Cerebellar cortex (tissue), 1 donor: ENCODE measurements at regions not wholly inside any gene's neighbourhood (a gene's known extent, or its start where the extent isn't known, plus 50 kb on each side); places are given as distances from the start of the nearest gene placed in this dataset.
"Not testable (repeated sequence)": the region's sequence is repeated elsewhere in the genome, so short reads cannot be mapped to it uniquely, and the experiment has no call there.

ENCODE experiments used
- DNase-seq: peaks from one replicate; pipeline ENCODE4 v3.0.0-alpha.2; 2015; ENCODE audit warnings: low spot score

DNA sequence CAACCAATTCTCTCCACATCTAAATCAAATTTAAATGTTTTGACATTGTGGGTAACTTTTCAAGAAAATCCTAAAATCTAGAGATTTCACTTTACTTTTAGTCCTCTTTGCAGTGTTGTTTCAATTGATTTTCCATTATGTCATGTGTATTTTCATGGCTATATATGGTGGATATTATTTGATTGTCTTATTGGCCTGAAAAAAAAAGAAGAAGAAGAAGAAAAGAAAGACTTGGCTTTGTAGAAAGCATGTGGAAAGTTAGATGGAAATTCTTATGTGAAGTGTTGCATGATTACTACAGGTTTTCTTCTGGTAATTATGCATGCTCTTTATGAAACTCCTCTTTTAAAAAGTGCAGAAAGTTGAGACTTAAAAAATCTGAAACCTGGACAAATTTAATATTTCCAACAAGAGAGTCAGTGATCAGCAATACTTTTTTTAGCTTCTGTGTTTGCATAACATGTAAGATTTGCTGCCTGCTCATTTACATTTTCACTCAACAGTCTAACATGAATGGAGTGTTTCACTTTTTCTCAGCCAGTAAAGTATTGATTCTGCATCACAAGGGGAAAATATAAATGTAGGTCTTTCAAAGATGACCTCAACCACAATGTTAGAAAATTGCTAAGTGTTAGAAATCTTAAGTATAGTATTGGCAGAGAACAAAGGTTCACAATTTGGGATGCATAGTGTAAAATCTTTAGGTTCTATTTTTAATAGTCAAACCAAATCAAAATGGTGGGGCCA is 438.7 kb downstream of the BCKDHB start:
- no peak for DNase-seq

DNA sequence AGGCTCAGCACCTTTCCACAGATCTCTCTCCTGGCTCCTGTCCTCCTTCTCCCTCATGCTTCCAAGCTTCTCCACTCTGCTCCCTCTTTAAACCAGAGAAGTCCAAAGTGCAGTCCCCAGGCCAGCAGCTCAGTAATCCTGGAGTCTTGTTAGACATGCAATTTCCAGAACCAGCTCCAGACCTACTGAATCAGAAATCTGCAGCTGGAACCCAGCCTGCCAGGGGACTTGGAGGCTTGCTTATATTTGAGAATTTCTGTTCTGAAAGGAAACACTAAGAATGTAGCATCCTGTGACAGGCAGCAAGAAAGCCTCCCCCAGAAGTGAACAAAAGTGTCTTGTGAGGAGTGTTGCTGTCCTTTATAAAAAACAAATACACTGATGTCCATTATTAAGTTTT is 438.1 kb downstream of the BCKDHB start:
- DNase-seq, result no peak

DNA sequence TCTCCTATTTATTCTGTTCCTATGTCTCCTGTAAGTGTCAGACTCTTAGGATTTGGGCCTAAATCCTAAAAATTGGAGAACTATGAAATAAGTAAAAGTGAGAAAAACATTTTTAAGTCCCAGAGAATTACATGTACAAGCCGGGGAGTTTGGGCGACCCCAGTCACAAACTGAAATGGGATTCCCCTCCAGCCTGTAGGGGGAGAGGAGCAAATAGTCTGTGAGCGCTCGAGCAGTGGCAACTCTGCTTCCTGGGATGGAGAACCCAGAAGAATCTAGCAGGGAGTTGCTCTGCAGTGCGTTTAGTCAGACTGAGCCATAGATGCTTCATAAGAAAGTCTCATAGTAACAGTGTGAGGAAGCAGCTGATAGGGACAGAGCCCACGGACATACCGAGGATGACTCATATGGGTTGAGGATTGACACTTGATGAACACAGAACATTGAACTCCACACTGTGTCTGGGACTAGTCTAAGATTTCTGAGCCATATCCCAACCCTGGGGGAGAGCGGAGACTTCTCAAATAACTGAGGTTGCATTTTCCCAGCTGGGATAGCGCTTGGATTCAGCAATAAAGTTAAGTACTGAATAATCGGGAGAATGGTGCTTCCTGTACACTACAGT is 437.2 kb downstream of the BCKDHB start:
- no peak for DNase-seq

DNA sequence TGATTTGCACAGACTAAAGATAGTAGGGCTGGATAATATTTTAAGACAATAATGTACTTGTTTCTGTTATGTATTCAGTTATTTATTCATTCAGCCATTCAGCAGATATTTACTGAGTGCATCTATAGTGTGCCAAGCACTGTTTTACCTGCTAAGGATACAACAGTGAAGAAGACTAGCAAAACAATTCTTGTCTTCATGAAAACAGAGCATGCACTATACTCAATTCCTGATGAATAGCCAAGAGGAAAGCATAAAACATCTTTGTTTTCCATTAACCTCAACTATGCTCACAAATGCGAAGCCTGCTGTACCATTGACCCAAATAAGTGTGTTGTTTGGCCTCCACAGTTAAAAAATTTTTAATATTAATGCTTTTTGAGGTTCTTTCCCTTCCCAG is 436.7 kb downstream of the BCKDHB start:
- no peak for DNase-seq

DNA sequence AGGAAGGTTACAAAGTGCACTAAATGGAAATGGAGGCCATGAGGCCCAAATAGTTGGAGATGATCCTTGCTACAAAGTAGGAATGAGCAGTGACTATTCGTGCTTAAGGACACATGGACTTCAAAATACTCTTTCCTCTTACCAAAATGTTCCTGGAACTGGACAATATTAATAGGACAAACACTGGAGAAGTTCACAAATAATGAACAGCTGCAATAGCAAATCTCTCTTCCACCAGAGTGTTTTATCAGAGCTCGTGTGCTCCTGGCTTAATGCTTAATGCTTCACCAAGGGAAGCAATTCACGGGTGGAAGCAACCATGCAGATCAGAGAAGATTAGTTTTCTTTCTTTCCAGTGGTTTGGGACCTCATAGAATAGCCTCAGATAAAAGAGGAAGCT is 435.4 kb downstream of the BCKDHB start:
- no peak for DNase-seq

DNA sequence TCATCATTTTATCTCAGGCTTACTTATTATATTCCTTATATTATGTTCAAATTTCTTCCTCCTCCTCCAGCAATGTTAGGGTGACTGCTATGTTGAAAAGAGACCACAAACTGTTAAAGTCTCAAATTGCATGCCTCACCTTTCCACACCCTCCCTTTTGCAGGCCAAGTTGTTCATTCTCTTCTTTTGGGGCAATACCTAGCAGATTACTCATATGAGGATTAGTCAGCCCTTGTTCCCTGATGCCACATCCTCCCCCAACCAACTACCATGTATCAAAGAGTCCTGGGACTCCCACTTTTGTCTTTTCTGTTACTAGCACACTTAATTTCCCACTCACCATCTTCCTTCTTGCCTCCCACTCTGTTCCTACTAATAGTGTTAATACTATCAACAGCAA is 434.7 kb downstream of the BCKDHB start:
- no peak for DNase-seq

DNA sequence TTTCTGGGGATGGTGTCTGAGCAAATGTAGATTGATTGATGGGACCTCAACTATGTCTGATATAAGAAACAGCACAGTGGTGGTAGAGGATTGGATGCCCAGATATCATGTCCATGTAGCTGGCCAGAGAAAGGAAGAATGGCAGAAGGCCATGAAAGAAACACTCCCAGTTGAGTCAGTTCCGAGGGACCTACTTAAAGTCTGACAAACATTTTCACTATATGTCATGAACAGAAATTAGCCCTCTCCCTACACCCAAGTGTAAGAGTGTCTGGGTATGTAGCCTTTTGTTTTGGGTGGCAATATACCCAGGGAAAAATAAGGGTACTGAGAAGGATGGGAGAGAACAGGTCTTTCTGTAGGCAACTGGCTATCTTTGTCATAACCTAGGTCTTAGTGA is 434.2 kb downstream of the BCKDHB start:
- DNase-seq, result no peak

DNA sequence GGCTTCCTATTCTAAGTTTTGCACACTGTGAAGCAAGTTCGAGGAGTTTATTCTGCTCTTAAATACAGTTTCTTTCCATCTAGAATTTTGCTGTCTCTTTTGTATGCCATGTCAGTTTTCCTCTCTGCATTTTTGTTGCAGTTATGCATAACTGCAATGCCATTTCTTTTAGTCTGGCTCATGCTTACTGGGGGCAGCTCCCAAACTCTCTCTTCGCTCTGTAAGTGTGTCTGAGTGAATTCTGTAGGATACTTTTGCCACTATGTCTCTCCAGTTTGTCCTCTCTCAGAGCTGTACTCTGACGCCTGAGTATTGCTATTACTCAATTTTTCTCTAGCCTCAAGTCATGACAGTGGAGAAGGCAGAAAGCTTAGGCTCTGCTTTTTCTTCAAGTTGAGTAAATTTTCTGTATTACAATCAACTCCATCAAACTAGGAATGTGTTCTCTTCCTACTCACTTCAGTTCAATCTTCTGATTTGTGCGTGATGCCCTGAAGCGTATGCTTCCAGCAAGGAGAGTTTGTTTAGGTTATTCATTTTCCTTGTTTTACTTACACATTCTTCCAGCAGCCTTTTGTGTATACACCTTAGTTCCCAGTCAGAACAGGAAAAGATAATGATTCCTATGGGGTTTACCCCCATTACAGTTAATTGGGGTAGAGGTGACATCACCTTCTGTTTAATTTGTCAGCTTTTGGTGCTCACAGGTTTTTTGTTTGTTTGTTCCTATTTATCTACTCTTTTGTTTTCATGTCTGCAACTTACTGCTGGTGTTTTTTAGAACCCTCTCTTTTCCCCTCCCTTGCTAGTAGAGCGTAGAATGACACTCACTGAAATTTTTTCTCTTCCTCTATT is 430.9 kb downstream of the BCKDHB start:
- no peak for DNase-seq

DNA sequence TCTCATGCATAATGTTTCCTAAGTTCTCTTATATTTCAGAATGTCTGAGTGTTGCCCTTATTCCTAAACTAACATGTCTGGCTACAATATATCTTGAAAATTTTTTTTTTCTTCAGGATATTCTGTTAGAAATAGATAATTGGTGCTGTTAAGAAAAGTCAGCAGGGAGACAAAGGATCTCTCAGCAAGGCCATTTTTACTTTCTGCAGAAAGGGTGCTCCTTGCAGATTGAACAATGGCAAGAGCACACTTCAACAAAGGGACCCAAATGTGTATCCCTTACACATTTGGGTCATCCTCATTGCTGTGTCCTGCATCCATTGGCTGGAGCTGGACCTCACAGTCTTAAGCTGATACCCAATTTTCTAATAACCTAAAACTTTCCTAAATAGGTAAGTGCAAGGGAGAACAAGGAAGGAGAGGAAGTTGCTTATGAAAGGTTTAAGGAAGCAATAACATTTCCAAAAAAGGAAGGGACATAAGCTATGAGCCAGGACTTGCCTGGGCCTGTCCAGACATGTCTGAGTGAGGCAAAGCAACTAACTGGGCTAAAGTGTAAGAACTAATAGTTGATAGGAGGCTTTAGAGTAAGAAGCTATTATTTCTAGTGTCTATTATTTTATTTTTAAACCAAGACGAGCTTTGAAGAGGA is 429.6 kb downstream of the BCKDHB start:
- no peak for DNase-seq

DNA sequence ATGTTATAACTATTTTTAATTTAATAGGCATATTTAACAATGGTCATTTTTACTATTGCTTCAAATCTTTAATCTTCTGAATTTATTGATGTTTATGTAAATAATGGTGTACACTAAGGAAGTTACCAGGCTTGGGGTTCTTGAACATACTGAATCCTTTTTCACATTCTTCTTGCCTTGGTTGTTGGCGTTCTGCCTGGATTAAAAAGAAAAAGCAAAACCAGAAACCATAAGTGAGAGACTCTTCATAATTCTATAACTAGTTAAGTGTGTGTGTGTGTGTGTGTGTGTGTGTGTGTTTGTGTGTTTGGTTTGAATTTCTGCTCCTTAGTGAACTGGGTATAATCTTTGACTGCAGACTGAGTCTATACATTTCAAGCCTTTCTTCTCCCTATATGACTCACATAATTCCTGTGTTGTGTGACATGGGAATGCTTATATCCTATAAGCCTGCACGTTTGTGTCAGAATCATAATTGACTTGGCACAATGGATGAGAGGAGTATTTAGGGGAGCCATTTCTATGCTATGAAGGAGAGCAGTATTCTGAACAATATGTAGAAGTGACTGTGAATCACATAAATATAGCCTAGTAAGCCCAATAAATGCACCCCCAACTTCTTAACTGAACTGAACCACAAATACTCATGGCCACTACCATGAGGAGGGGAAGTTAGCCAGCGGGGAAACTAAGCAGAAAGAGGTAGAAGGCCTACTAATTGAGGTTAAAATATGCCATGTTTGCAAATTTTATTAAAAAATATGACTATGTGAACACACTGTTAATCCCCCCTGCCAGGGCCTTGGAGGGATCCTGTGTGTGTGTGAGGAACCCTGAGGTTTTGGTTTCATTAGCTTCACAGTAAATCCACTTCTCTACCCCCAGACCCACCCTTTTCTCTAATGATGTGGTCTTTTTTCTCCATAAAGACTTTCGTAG is 425.5 kb downstream of the BCKDHB start:
- no peak for DNase-seq

DNA sequence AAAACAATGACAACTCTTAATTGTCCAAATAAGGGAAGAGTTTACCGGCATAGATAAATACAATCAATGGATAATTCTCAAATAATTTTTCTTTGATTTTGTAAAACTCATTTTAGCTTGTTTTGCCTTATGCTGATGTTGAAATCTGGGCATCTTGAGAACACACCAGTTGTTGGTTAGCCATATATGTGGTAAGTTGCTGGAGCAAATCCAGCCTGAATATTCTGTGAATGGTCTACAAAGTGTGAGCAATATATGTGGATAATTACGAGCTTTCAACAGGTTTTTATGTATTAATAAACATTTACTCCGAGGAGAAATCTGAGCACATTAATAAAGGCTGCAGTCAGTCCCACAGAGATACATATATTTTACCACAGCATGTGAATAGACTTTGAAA is 423.6 kb downstream of the BCKDHB start:
- no peak for DNase-seq

DNA sequence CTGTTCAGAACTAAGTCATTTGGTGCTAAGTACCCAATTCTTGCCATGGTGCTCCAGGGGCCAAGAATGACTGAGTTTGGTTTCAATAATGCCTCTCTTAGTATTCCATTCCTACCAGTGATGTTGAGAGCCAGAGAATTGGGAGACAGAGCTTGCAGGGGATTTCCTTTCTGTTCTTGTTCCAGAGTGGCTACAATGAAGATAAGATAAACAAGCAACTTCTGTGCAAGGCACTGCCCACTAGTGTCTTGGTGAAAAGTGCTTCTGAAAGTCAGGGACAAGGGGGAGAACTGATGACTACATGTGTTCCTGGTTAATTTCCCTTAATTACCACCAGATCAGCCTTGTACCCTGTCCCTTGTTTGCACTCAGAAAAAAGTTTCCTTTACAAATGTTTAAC is 421.6 kb downstream of the BCKDHB start:
- DNase-seq, result no peak

DNA sequence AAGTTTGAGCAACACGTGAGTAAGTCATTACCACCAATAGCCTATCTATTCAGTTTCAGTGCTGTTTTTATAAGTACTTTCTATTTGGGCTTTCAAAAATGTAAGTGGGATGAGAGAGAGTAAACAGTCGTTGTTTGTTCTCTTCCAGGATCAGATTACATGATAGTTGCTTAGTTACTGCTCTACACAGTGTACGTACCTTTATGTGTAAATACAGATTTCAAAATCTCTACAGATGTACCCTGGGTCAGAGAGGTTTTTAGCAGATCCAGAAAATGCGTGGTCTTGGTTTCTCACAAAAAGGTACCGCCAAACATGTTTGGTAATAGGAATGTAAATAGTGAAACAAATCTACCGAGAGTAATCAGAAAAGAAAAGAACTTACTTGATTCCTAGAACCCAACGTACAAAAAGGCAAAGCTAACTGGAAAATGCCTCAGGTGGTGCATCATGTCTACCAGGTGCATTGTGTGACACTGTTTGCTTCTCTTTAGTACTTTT is 421.1 kb downstream of the BCKDHB start:
- DNase-seq, result no peak

DNA sequence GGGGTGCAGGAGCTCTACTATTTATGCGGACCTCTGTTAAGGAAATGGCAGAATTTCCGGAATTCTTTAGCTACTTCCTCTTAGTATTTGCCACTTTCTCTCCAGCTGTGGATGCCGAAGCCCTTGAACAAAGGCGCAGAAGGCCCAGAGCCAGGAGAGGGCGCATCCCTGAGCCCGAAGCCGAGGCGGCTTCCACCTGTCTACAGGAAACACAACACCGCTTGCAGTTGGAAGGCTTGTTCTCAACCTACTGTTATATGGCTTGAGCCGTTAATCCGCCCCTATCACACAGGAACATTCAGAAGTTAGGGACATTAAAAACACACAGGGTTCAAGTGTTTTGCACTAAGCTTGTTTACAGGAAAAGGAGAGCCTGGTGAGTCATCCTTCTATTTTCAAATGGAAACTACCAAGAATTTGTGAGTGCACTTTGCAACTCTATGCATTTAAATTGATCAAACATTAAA is 417.1 kb downstream of the BCKDHB start:
- DNase-seq, result no peak

DNA sequence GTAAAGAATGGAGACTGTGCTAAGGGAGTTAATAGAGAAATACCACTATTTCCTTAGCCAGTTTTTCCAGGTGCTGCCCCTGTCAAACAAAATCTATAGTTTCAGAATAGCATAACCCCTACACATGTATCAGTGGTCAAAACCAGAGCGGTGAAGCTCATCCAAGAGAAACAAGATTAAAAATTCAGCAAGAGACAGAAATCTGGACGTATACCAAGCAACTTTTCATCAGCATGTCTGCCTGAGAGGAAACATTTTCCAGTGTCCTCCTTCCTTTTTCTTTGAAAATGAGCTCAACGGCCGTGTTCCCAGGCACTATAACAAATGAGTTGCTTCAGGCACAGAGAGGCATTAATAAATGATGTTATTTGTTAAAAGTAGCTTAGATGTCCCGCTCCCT is 416.5 kb downstream of the BCKDHB start:
- no peak for DNase-seq

DNA sequence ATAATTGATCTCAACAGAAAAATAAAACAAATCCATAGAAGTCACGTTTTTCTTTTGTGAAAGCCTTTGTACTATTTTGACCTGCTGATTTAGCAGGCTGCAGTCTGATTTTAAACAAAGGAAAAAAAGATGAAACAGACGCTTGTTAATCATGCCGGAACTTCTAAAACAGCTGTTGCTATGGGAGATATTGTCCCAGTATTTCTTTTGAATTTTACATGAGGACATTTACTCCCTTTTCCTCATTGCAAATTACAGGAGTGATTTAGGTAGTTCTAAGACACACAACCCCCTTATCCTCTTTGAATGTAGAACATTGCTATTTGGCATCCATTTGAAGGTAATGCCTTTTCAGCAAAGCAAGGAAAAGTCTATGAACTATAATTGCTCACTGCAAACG is 416.1 kb downstream of the BCKDHB start:
- no peak for DNase-seq

DNA sequence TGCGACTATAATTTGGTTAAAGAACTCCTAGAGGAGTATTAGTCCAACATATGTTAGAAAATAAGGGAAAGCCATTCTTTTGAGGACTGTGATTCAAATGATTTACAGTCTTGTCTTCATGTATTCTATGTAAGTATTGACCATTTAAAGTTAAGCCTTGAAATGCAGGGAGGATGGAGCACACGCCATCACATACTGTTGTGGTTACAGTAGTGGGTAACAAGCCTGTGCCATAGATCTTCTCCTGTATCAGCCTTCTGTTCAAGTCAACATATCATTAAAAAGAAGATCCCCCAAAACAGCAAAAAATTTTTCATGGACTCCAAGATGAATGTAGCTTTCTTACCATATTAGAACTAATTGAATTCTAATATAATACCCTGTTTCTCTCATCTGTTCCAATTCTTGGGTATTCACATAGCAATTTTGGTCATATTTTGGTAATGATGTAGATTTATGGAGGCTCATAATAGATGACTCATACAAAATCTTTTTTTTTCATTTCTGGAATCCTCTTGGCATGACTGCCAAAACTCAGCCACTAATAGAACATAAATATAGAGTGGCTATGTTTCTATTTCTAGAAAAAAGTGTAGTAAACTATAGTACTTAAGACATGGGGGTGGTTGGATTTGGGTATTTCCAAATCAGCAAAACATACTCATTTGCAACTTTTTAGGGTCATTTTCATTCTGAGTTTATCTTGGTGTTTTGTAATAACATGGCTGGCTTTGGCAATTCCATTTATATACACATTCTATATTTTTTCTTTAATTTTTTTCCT is 413.5 kb downstream of the BCKDHB start:
- DNase-seq, result no peak

DNA sequence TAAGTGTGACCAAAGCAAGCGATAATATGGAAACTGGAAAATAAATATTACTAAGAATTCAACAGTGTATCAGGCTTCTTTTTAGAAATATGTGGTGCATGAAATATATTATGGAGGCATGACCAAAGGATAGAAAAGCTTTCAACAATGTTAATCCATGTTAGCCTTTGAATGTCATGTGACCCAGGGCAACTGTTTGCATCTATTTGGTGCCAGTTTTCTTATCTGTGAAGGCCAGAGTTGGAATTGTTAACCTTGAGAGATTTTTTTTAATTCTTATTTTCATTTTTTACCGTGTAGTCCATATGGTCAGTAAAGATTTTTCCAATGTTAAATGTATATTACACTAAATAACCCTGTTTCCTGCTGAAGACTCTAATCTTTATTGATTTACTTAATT is 411.1 kb downstream of the BCKDHB start:
- no peak for DNase-seq

DNA sequence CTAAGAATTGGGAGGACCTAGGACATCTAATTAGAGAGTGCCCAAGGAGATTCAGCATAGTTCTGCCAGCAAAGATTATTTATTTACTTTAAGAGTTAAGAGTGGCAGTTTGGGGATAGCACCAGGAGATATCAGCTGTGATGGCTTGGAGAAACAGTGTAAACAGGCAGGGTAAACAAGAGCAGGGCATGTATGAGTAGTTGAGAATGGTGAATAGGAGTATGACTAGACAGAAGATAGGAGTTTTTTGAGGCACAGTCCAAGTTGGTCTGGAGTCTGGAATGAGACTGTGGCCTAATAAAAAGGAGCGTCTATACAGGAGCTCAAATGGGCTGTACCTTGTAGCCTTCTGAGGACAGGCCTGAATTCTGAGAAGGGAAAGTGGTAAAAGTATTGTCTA is 404.1 kb downstream of the BCKDHB start:
- not testable (repeated sequence) for DNase-seq

DNA sequence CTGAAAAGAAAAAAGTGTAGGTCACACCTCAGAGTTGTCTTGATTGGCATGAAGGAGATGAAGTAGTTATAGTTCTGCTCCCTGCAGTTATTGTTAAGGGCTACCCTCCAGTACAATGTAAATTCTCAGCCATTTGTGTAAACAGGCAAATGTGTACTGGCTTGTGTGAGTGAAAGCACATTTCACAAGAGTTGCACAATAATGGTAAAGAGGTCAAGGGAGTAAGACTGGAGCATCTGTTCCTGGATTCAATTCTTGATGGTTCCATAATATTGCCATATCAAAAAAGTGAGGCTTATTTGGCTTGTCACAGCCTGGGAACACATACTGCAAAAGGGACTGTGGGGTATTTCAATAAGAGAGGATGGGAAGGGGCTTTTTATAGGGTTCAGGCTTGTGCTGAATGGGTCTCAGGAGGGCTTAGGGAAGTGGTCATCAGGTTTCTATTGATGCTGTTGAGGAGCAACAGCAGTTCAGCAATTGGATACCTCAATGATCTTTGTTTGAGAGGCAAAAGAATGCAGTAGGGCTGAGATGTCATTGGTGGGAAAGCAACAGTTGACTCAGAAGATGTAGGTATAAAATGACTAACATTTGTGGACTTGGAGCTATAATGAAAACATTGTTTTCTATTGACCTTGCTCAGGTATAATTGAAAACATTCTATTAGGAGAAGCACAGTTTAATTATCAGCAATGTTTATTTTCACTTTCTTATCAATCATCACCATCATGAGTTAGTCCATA is 402.6 kb downstream of the BCKDHB start:
- no peak for DNase-seq
